ENCODE measurements at regions not wholly inside any gene's neighbourhood (a gene's known extent, or its start where the extent isn't known, plus 50 kb on each side); places are given as distances from the start of the nearest gene placed in this dataset.
A peak's percentile ranks its signal among the peaks of the same experiment; 100 is the strongest.

GRCh38 chr2:226671141-226671676 is 128.4 kb downstream of the IRS1 start:
- DNase-seq = no peak
- Histone ChIP-seq H3K27ac (ENCODE audit: low read depth, low read length) (no peak overlapping the region), H3K36me3 (ENCODE audit: insufficient read depth, low read length) (no peaks in the 10 kb centered on the region), H3K4me1 (ENCODE audit: insufficient read depth, low read length) (peaks cover 11% of the 10 kb centered on the region), H3K9me3 (ENCODE audit: control insufficient read depth in 1 of 2, low read length in 2 of 2) (no peaks in the 10 kb centered on the region), H3K27me3 (ENCODE audit: insufficient read depth, low read length) (no peaks in the 10 kb centered on the region), H3K4me3 (ENCODE audit: low read length in 2 of 2) (no peak overlapping the region)
- Mint-ChIP-seq H3K36me3 (no peaks in the 10 kb centered on the region), H3K4me1 (peaks cover 5 to 13% (median 10%) of the 10 kb centered on the region in 4 donors), H3K27me3 (peaks cover 8 to 25% of the 10 kb centered on the region in 2 donors), H3K9me3 (peaks cover 0 to 3% (median 0%) of the 10 kb centered on the region in 8 donors), H3K27ac (no peak overlapping the region), H3K4me3 (no peak overlapping the region)
- ChIA-PET POLR2A (ENCODE audit: partially characterized antibody) (no interaction called here), CTCF (ENCODE audit: partially characterized antibody) (interaction anchor here (0.6 to 1.2 kb wide), 2 partner anchors 9 to 457 kb away, joined by 3 to 4 read pairs; no protein-coding TSS in a partner anchor)
- intact Hi-C loops (cut with micrococcal nuclease) = no loop called here

GRCh38 chr2:226669905-226670304 is 129.7 kb downstream of the IRS1 start:
- no peak overlapping the region for H3K4me3 ChIP-seq (ENCODE audit: low read length in 2 of 2)
- peaks cover 0 to 3% (median 0%) of the 10 kb centered on the region in 8 donors for H3K9me3 Mint-ChIP-seq
- no peaks in the 10 kb centered on the region for H3K27me3 ChIP-seq (ENCODE audit: insufficient read depth, low read length)
- POLR2A ChIA-PET (ENCODE audit: partially characterized antibody) = no interaction called here
- H3K4me1 Mint-ChIP-seq = peaks cover 5 to 13% (median 10%) of the 10 kb centered on the region in 4 donors
- H3K4me1 ChIP-seq (ENCODE audit: insufficient read depth, low read length) = peaks cover 11% of the 10 kb centered on the region
- no peaks in the 10 kb centered on the region for H3K9me3 ChIP-seq (ENCODE audit: control insufficient read depth in 1 of 2, low read length in 2 of 2)
- CTCF ChIA-PET (ENCODE audit: partially characterized antibody) = interaction anchor here (1.2 kb wide), 1 partner anchor 10 kb away, joined by 3 read pairs; no protein-coding TSS in a partner anchor
- intact Hi-C loops (cut with micrococcal nuclease) = no loop called here
- no peak for DNase-seq
- no peak overlapping the region for H3K4me3 Mint-ChIP-seq
- H3K27me3 Mint-ChIP-seq = peaks cover 8 to 26% of the 10 kb centered on the region in 2 donors
- H3K36me3 Mint-ChIP-seq = no peaks in the 10 kb centered on the region
- H3K27ac Mint-ChIP-seq = no peak overlapping the region
- H3K27ac ChIP-seq (ENCODE audit: low read depth, low read length) = no peak overlapping the region
- no peaks in the 10 kb centered on the region for H3K36me3 ChIP-seq (ENCODE audit: insufficient read depth, low read length)

GRCh38 chr2:226669249-226669648 is 130.4 kb downstream of the IRS1 start:
- Mint-ChIP-seq H3K27me3 (peaks cover 6 to 24% of the 10 kb centered on the region in 2 donors), H3K9me3 (peaks cover 0 to 3% (median 0%) of the 10 kb centered on the region in 8 donors), H3K4me1 (peaks cover 5 to 13% (median 10%) of the 10 kb centered on the region in 4 donors), H3K36me3 (no peaks in the 10 kb centered on the region), H3K27ac (no peak overlapping the region), H3K4me3 (no peak overlapping the region)
- Histone ChIP-seq H3K27me3 (ENCODE audit: insufficient read depth, low read length) (no peaks in the 10 kb centered on the region), H3K9me3 (ENCODE audit: control insufficient read depth in 1 of 2, low read length in 2 of 2) (no peaks in the 10 kb centered on the region), H3K4me1 (ENCODE audit: insufficient read depth, low read length) (peaks cover 11% of the 10 kb centered on the region), H3K27ac (ENCODE audit: low read depth, low read length) (no peak overlapping the region), H3K36me3 (ENCODE audit: insufficient read depth, low read length) (no peaks in the 10 kb centered on the region), H3K4me3 (ENCODE audit: low read length in 2 of 2) (no peak overlapping the region)
- POLR2A ChIA-PET (ENCODE audit: partially characterized antibody) = no interaction called here
- DNase-seq = no peak
- CTCF ChIA-PET (ENCODE audit: partially characterized antibody) = no interaction called here
- intact Hi-C loops (cut with micrococcal nuclease) = no loop called here

DNA sequence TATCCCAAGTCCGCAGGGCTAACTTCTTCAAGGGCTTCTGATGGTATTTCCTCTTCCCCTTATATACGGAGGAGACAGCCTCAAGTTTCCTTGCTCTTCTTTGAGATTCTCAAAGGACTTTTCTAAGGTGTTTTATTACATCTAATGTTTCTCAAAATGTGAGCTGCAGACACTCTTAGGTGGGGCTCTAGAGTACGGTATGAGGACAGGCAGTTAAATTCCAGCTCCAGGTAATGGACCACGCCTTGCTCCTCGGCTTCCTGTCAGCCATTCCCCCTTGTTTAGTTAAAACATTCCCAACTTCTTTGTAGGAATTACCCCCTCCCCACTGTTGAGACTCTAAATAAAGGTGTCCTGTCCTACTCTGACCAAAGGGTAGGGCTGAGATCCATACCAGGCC is 131.9 kb downstream of the IRS1 start:
- intact Hi-C loops (cut with micrococcal nuclease) = no loop called here
- DNase-seq = no peak
- no peaks in the 10 kb centered on the region for H3K9me3 ChIP-seq (ENCODE audit: control insufficient read depth in 1 of 2, low read length in 2 of 2)
- no peak overlapping the region for H3K27ac ChIP-seq (ENCODE audit: low read depth, low read length)
- Mint-ChIP-seq H3K27me3 (peaks cover 5 to 21% of the 10 kb centered on the region in 2 donors), H3K36me3 (no peaks in the 10 kb centered on the region), H3K4me1 (peaks cover 0 to 4% (median 0%) of the 10 kb centered on the region in 4 donors), H3K4me3 (no peak overlapping the region), H3K9me3 (peaks cover 0 to 3% (median 0%) of the 10 kb centered on the region in 8 donors), H3K27ac (no peak overlapping the region)
- ChIA-PET POLR2A (ENCODE audit: partially characterized antibody) (no interaction called here), CTCF (ENCODE audit: partially characterized antibody) (no interaction called here)
- H3K4me3 ChIP-seq (ENCODE audit: low read length in 2 of 2) = no peak overlapping the region
- no peaks in the 10 kb centered on the region for H3K36me3 ChIP-seq (ENCODE audit: insufficient read depth, low read length)
- peaks cover under 1% of the 10 kb centered on the region for H3K4me1 ChIP-seq (ENCODE audit: insufficient read depth, low read length)
- no peaks in the 10 kb centered on the region for H3K27me3 ChIP-seq (ENCODE audit: insufficient read depth, low read length)

GRCh38 chr2:226665306-226665831 is 134.3 kb downstream of the IRS1 start:
- Mint-ChIP-seq H3K4me3 (peak overlapping the region in 1 of 8 donors; percentile 21), H3K27ac (no peak overlapping the region), H3K9me3 (no peaks in the 10 kb centered on the region), H3K36me3 (no peaks in the 10 kb centered on the region), H3K27me3 (peaks cover 3 to 18% of the 10 kb centered on the region in 2 donors), H3K4me1 (no peaks in the 10 kb centered on the region)
- no peak for DNase-seq
- H3K27ac ChIP-seq (ENCODE audit: low read depth, low read length) = no peak overlapping the region
- ChIA-PET POLR2A (ENCODE audit: partially characterized antibody) (no interaction called here), CTCF (ENCODE audit: partially characterized antibody) (no interaction called here)
- H3K9me3 ChIP-seq (ENCODE audit: control insufficient read depth in 1 of 2, low read length in 2 of 2) = no peaks in the 10 kb centered on the region
- no peak overlapping the region for H3K4me3 ChIP-seq (ENCODE audit: low read length in 2 of 2)
- H3K36me3 ChIP-seq (ENCODE audit: insufficient read depth, low read length) = no peaks in the 10 kb centered on the region
- H3K27me3 ChIP-seq (ENCODE audit: insufficient read depth, low read length) = no peaks in the 10 kb centered on the region
- no peaks in the 10 kb centered on the region for H3K4me1 ChIP-seq (ENCODE audit: insufficient read depth, low read length)
- intact Hi-C loops (cut with micrococcal nuclease) = no loop called here

DNA sequence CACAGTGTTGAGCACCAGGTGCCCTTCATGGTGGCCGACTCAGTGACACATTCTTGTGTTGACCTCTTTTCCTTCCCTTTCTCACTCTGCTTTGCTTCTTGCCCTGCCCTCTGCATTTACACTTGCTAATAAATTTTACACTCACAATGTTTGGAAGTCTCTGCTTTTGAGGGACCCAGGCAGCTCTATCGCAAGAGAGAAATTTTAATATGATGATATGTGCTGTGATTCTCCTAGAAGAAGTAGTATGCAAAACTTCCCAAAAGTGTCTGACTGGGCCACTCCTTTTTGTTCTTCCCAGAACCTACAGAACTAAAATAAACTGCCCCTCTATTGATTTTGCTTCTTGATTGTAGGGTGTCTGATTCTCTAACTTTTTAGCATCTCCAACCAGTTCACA is 135.0 kb downstream of the IRS1 start:
- Mint-ChIP-seq H3K4me1 (no peaks in the 10 kb centered on the region), H3K4me3 (no peak overlapping the region), H3K36me3 (no peaks in the 10 kb centered on the region), H3K27ac (no peak overlapping the region), H3K9me3 (peaks cover 0 to 2% (median 0%) of the 10 kb centered on the region in 8 donors), H3K27me3 (peaks cover 3 to 15% of the 10 kb centered on the region in 2 donors)
- no peaks in the 10 kb centered on the region for H3K9me3 ChIP-seq (ENCODE audit: control insufficient read depth in 1 of 2, low read length in 2 of 2)
- no peak for DNase-seq
- H3K4me3 ChIP-seq (ENCODE audit: low read length in 2 of 2) = no peak overlapping the region
- H3K36me3 ChIP-seq (ENCODE audit: insufficient read depth, low read length) = no peaks in the 10 kb centered on the region
- no peaks in the 10 kb centered on the region for H3K4me1 ChIP-seq (ENCODE audit: insufficient read depth, low read length)
- CTCF ChIA-PET (ENCODE audit: partially characterized antibody) = no interaction called here
- intact Hi-C loops (cut with micrococcal nuclease) = no loop called here
- H3K27ac ChIP-seq (ENCODE audit: low read depth, low read length) = no peak overlapping the region
- no peaks in the 10 kb centered on the region for H3K27me3 ChIP-seq (ENCODE audit: insufficient read depth, low read length)
- POLR2A ChIA-PET (ENCODE audit: partially characterized antibody) = no interaction called here

- Mint-ChIP-seq H3K4me1 (no peaks in the 10 kb centered on the region), H3K27me3 (peaks cover 3 to 12% of the 10 kb centered on the region in 2 donors), H3K27ac (no peak overlapping the region), H3K4me3 (no peak overlapping the region), H3K36me3 (no peaks in the 10 kb centered on the region), H3K9me3 (peaks cover 0 to 2% (median 0%) of the 10 kb centered on the region in 8 donors)
- no peak overlapping the region for H3K27ac ChIP-seq (ENCODE audit: low read depth, low read length)
- ChIA-PET CTCF (ENCODE audit: partially characterized antibody) (no interaction called here), POLR2A (ENCODE audit: partially characterized antibody) (no interaction called here)
- no peaks in the 10 kb centered on the region for H3K4me1 ChIP-seq (ENCODE audit: insufficient read depth, low read length)
- no peak overlapping the region for H3K4me3 ChIP-seq (ENCODE audit: low read length in 2 of 2)
- H3K9me3 ChIP-seq (ENCODE audit: control insufficient read depth in 1 of 2, low read length in 2 of 2) = no peaks in the 10 kb centered on the region
- no peaks in the 10 kb centered on the region for H3K27me3 ChIP-seq (ENCODE audit: insufficient read depth, low read length)
- intact Hi-C loops (cut with micrococcal nuclease) = no loop called here
- no peaks in the 10 kb centered on the region for H3K36me3 ChIP-seq (ENCODE audit: insufficient read depth, low read length)
- no peak for DNase-seq
These were observed 135.5 kb downstream of the IRS1 start for GRCh38 chr2:226664140-226664539.
